ENCODE measurements at regions not wholly inside any gene's neighbourhood (a gene's known extent, or its start where the extent isn't known, plus 50 kb on each side); places are given as distances from the start of the nearest gene placed in this dataset.
A peak's percentile ranks its signal among the peaks of the same experiment; 100 is the strongest.

DNA sequence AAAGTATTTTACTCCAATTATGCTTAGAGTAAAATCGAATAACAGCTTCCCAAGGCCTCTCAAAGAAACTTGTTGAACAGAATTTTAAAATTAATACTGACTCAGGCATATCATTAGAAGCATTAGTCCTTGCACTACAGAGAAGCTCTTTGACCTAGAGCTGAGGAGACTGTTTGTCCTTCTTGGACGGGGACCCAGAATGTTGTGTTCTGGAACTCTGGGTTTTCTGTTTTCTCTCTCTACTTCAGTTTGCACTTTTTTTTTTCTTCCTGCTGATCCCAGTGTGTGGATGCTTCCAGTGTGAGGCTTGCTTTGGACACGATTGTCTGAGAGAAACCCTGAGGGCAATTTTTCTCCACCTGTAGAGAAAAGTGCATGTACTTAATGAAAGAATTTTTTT lies 847.6 kb downstream of the SOCS6 start:
- no peaks in the 10 kb centered on the region for H3K9me3 ChIP-seq
- no peak overlapping the region for H3K4me3 ChIP-seq
- no peak for DNase-seq
- no peaks in the 10 kb centered on the region for H3K36me3 ChIP-seq
- no peaks in the 10 kb centered on the region for H3K27me3 ChIP-seq

DNA sequence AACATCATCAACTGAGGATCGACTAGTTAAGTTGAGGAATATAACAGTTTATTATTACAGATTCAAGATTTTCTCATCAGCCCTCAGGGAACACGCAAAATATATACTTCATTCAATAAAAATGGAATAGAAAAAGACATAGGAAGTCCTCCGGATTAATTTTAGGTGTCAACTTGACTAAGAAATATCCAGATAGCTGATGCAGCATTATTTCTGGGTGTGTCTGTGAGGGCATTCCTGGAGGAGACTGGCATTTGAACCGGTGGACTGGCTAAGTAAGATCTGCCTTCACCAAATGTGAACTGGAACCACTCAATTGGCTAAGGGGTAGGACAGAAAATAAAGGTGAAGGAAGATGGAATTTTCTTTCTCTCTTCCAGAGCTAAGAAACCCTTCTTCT lies 845.3 kb downstream of the SOCS6 start:
- no peaks in the 10 kb centered on the region for H3K36me3 ChIP-seq
- H3K27me3 ChIP-seq: no peaks in the 10 kb centered on the region
- H3K9me3 ChIP-seq: no peaks in the 10 kb centered on the region
- H3K4me3 ChIP-seq: no peak overlapping the region
- no peak for DNase-seq

DNA sequence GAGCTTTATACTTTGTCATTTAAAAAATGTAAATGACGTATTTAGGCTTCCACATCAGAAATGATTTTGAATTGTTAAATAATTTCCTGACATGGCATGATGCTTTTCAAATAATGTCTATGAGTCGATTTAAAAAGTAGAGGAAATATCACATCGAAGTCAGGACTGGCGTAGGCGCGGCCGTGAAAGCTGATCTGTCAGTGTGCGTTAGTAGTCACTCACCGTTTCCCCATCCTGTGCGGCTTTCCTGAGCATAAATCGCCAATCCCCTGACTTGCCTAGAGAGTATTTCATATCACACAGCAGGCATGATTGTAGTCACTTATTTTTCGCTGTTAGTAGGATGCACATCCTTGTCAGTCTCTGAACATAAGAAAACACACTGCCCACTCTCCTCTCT lies 843.1 kb downstream of the SOCS6 start:
- Histone ChIP-seq H3K27me3 (no peaks in the 10 kb centered on the region), H3K36me3 (no peaks in the 10 kb centered on the region), H3K9me3 (no peaks in the 10 kb centered on the region), H3K4me3 (no peak overlapping the region)
- no peak for DNase-seq

DNA sequence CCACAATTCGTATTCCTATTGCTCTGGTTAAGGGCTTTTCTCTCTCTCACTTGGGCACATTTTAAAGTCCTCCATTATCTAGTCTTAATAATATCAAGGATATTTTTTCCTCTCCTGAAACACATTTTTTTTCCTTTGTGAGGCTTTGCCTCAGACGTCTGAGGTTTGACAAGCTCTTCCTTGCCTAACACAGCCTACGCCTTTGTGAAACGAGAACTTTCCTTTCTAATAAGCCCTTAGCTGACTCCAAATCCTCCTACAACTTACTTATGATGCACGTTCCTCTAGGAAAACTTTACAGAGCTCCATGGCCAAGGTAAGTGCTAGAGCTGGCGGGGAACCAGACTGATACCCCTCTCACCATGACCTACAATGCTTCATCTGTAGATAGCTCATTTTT lies 841.5 kb downstream of the SOCS6 start:
- H3K36me3 ChIP-seq: no peaks in the 10 kb centered on the region

DNA sequence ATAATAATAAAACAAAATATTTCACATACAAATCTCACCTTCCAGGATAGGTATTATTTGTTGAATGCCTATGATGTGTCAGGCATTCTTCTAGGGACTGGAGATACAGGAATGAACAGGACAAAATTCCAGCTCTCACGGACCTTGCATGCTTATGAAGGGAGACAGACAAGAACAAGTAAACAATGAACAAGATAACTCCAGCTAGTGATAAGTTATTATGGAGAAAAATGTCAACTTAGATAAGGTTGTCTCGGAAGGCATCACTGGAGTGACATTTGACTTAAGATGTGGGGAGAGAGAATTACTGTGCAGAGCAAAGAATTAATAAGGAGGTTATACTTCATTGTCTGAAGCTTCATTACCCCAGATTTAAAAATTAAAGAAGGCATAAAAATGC lies 836.7 kb downstream of the SOCS6 start:
- H3K4me3 ChIP-seq: no peak overlapping the region
- H3K36me3 ChIP-seq: no peaks in the 10 kb centered on the region
- H3K27me3 ChIP-seq: no peaks in the 10 kb centered on the region
- no peak for DNase-seq
- 0 out of 2 replicates have a peak, but pooled peaks cover 4% of the 10 kb centered on the region for H3K9me3 ChIP-seq

More for the DNA sequence above, 841.5 kb downstream of the SOCS6 start:
- Histone ChIP-seq H3K9me3 (no peaks in the 10 kb centered on the region), H3K4me3 (no peak overlapping the region), H3K27me3 (no peaks in the 10 kb centered on the region)
- no peak for DNase-seq

DNA sequence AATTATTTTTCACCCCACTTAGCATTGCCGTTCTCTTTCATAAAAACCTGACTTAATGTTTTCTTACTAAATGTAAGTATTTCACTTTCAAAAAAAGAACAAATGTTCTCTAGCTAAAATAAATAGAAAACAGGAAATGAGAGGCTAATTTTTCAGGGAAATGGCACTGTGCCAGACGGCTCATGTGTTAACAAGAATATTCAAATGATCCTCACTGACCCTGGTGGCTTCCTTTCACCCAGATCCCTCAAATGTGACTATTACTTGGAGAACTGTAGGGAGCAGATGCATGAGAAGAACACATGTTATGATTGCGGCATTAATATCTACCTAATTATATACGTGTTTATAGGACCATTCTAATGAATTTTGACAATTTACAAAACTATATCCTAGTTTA lies 827.7 kb downstream of the SOCS6 start:
- no peaks in the 10 kb centered on the region for H3K27me3 ChIP-seq
- DNase-seq: no peak
- no peaks in the 10 kb centered on the region for H3K36me3 ChIP-seq
- H3K9me3 ChIP-seq: peaks cover 4% of the 10 kb centered on the region; the same call in 1 of the 2 replicates
- H3K4me3 ChIP-seq: no peak overlapping the region

DNA sequence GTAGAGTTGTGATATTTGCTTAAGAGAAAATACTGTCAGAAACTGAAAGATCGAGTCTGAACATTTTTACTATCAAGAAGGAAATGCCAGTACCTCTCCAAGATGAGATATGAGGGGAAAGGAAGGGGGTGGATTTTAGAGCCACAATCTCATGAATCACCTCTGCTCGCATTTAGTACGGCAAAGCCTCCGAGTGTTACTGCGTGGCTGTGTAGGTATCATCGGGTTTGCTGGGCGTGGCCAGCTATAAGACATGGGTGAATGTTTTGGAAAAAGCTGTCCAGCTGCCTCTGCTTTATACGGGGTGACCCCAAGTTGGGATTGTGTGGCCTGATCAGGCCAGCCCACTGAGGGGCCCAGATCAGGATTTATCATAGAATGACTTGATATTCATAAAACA lies 826.4 kb downstream of the SOCS6 start:
- Histone ChIP-seq H3K4me3 (peak overlapping the region; percentile 27), H3K9me3 (no peaks in the 10 kb centered on the region; the same call in 1 of the 2 replicates), H3K27me3 (no peaks in the 10 kb centered on the region), H3K36me3 (no peaks in the 10 kb centered on the region)
- DNase-seq: peak; percentile 17

DNA sequence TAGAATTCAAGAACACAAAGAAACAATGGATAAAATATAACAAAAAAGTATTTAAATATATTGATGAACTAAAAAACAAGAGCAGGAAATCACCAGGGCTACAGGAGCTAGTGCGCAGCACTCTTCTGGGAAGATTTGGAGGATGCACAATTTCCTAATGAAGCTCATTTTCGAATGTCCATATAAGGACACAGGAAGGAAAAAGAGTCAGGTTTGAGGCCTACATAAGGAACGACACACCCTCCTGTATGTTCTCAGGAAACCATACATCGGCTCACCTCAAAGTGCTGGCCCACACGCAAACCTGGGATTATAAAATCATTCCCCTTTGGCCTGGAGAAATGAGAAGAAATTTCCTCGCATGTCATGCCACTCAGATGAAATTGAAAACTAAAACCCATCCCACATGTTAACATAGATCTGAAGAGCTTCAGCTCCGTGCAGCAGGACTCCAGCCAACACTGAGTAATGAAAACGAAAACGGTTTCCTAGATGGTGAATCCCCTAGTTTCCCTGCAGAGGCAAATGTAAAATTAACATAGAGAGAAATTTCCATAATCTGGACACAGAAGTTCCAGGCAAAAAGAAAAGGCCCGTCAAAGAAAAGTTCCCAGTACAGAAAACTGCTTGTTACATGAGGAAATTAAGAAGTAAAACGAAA lies 825.8 kb downstream of the SOCS6 start:
- peak; percentile 19 for DNase-seq
- H3K27me3 ChIP-seq: no peaks in the 10 kb centered on the region
- H3K4me3 ChIP-seq: peak overlapping the region; percentile 27
- H3K9me3 ChIP-seq: no peaks in the 10 kb centered on the region; the same call in 1 of the 2 replicates
- H3K36me3 ChIP-seq: no peaks in the 10 kb centered on the region

DNA sequence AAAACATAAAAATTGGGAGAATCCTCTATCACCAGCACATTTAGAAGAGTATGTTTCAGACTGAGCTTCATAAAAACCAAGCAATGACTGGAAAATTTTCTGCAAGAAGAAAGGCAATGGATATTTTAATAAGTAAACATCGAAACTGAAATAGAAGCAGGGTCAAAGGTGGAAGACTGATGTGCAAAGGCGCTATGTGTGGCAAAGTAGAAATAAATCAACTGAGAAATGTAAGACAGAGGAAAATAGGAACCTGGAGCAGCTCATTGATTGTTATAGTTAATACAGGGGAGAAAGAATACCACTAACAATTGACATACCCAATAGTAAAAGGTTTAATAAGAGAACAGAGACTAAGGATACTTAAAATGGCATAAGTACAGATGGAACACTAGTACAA lies 818.4 kb downstream of the SOCS6 start:
- Histone ChIP-seq H3K9me3 (no peaks in the 10 kb centered on the region), H3K4me3 (no peak overlapping the region), H3K27me3 (no peaks in the 10 kb centered on the region), H3K36me3 (no peaks in the 10 kb centered on the region)
- no peak for DNase-seq

DNA sequence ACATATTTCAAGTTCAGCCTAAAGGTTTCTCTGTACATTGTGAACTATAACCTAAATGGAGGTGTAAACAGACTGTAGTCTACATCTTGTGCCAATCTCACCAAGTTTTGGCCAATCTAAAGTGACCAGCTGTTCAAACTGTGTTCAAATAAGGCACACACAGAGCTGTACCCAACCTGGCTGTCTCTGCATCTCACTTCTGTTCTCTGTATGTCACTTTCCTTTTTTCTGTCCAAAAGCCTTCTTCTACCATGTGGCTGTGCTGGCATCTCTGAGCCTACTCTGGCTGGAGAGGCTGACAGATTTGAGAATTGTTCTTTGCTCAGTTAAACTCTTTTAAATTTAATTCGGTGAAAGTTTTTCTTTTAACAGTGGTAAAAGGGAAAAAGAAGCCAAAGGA lies 817.9 kb downstream of the SOCS6 start:
- DNase-seq: no peak
- Histone ChIP-seq H3K4me3 (no peak overlapping the region), H3K9me3 (no peaks in the 10 kb centered on the region), H3K27me3 (no peaks in the 10 kb centered on the region), H3K36me3 (no peaks in the 10 kb centered on the region)

DNA sequence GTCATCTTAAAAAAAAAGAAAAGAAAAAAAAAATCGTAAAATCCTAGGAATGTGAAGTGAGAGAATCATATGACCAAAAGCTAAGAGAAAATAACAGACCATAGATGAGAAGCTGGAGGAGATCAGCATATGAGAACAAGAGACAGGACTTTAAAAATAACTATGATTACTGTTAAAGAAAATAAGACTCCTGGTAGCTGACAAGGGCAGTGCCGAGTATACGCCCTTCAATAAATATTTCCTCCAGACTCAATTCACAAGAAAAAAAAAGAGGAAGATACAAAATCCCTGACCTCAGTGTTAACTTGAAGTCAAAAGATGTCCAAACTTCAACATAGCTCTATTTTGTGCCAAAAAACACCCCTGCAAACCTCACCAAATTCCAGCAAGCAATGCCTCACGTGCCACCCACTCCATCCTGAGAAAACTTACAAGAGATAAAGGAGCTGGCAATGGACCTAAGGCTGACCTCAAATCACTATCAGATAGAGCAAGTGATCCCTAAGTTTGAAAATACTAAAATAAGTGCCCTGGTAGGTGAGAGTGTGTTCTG lies 817.2 kb downstream of the SOCS6 start:
- no peaks in the 10 kb centered on the region for H3K27me3 ChIP-seq
- H3K9me3 ChIP-seq: no peaks in the 10 kb centered on the region
- H3K36me3 ChIP-seq: no peaks in the 10 kb centered on the region
- DNase-seq: peak; percentile 4
- H3K4me3 ChIP-seq: no peak overlapping the region

DNA sequence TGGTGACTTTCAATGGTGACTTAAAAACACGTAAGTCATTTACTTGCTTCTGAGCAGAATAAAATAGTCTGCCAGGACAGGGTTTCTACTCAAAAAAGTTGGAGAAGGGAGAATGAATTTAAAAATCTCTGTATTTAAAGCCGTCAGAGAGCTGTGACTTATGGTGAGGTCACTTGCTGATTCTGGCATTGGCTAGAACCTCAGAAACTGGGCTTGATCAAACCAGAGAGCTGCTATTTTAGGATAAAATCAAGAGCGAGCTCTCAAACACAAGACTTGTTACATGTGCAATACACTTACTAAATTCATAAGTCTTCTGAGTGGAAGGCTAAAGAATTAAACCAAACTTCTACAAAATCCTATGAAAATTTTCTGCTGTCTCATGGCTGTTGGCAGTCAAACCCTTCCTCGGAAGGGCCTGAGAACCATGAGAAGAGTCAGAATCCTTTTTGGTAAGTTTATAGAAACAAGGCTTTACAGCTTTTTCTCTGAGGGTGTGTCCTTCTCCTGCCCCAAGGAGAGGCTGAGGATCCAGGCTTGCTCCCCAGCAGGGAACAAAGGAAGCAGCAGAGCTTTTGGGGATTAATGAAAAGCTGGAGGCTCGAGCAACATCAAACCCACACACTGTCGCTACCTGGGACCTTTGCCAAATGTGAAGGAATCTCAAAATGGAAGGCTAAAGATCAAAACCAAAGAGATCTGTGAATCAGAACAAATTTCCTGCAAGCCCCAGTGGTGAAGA lies 816.4 kb downstream of the SOCS6 start:
- peak; percentile 55 for DNase-seq
- no peaks in the 10 kb centered on the region for H3K36me3 ChIP-seq

DNA sequence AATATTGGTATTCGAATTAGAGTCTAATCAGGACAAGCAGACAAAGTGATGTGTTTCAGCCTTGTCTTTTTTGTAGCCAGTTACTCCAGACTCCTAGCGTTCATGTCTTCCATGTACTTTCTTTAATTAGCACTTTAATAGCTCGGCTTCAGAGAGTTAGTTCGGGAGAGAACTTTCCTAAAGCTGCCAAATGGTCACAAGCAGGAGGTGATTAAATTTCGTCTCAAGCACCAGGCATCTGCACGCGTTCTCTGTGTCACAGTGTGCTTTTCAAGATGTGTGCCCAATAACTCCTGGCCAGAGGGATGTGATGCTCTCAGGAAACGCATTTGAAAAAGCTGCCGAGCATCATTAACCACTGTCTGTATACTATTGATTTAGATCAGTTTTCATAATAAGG lies 790.8 kb downstream of the SOCS6 start:
- no peak for DNase-seq

More for the DNA sequence above, 816.4 kb downstream of the SOCS6 start:
- peak overlapping the region; percentile 19 for H3K4me3 ChIP-seq
- no peaks in the 10 kb centered on the region for H3K27me3 ChIP-seq
- no peaks in the 10 kb centered on the region for H3K9me3 ChIP-seq

DNA sequence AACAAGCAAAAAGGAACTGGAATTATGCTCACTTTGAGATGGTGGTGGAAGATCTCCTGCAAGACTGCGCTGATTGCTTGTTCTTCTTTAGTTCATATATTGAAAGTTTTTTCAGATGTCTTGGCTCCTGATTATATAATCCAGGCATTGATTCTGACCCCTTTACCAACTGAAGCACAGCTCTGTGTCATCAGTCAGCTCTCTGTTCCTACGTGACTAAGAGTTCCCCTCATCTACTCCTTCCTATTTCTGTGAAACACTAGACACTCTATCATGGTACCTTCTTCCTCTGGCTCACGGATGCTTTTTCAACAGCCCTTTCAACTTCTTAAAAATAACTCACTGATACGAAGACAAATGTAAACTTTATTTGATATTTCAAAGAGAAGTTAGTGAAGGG lies 788.6 kb downstream of the SOCS6 start:
- no peak for DNase-seq
- Histone ChIP-seq H3K4me3 (no peak overlapping the region), H3K9me3 (no peaks in the 10 kb centered on the region), H3K36me3 (no peaks in the 10 kb centered on the region), H3K27me3 (no peaks in the 10 kb centered on the region)

More for the DNA sequence above, 790.8 kb downstream of the SOCS6 start:
- Histone ChIP-seq H3K4me3 (no peak overlapping the region), H3K36me3 (no peaks in the 10 kb centered on the region), H3K9me3 (no peaks in the 10 kb centered on the region), H3K27me3 (no peaks in the 10 kb centered on the region)

DNA sequence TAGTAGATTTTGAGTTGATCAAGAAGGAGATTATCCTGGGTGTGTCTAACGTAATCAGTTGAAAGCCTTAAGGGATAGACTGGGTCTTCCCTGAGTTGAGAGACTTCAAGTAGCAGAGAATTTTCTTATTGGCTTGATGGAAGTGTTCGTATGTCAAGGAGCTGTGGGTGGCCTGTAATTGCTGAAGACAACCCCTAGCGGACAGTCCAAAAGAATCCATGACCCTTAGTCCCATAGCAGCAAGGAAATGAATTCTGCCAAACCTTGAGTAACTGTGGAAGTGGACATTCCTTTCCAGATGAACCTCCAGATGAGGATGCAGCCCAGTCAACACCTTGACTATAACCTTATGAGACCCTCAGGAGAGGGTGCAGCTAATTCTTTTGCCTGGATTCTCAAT lies 786.3 kb downstream of the SOCS6 start:
- Histone ChIP-seq H3K9me3 (no peaks in the 10 kb centered on the region), H3K4me3 (no peak overlapping the region), H3K27me3 (no peaks in the 10 kb centered on the region), H3K36me3 (no peaks in the 10 kb centered on the region)
- no peak for DNase-seq

DNA sequence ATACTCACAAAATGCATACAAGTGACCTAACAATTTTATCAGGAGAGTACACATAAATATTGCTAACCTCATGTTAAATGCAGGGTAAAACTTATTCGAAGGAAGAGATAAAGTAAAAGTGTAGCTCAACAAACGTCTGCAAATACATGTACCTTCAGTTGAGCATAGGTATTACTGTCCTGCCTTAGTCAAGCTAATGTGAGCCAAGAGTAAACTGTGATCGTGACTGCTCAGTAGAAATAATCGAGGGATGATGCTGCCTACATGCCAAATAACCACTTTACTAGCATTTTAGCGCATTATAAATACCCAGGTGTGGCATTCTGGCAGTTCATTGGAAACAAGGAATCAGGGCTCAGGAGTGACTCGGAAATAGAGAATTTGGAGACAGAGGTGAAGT lies 779.5 kb downstream of the SOCS6 start:
- DNase-seq: no peak
- H3K27me3 ChIP-seq: no peaks in the 10 kb centered on the region; the same call in 1 of the 2 replicates
- no peaks in the 10 kb centered on the region for H3K36me3 ChIP-seq
- no peaks in the 10 kb centered on the region for H3K9me3 ChIP-seq
- no peak overlapping the region for H3K4me3 ChIP-seq

DNA sequence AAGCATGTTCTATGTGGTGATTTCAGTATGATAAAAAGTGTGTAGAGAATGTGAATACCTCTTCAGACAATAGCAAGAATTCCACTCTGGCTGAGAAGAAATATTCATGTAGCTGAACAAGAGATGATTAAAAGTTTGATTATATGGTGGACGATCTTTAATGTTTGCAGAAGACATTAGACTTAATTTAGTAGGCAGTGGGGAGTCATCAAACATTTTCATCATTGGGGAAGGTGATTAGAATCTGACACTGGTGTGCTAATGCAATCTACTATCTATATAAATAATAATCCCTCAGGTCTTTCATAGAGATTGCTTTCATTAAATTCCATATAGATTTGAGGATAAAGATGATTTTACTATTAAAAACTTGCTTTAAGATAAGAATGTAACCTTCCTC lies 761.0 kb downstream of the SOCS6 start:
- Histone ChIP-seq H3K36me3 (no peaks in the 10 kb centered on the region), H3K27me3 (no peaks in the 10 kb centered on the region), H3K9me3 (no peaks in the 10 kb centered on the region), H3K4me3 (no peak overlapping the region)
- no peak for DNase-seq

DNA sequence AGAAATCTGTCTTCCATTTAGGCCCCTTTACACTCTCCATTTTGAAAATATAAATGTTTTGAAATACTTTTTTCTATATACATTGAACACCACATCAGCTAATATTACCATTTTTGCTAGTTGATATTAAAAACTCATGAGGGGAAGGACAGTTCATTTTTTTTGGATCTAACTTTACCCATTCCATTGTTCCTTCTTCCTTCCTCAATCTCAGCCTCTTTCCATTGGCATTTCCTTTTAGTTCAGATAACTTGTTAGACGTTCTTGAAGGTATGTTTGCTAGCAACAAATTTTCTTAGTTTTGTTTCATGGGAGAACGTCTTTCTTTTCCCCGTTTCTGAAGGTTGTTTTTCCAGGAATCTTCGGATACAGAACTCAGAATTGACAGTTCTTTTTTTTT lies 759.0 kb downstream of the SOCS6 start:
- no peak overlapping the region for H3K4me3 ChIP-seq

More for the DNA sequence above, 759.0 kb downstream of the SOCS6 start:
- Histone ChIP-seq H3K27me3 (no peaks in the 10 kb centered on the region), H3K36me3 (no peaks in the 10 kb centered on the region), H3K9me3 (no peaks in the 10 kb centered on the region)
- no peak for DNase-seq

Measured in MG63 (cell line).